ENCODE measurements at regions not wholly inside any gene's neighbourhood (a gene's known extent, or its start where the extent isn't known, plus 50 kb on each side); places are given as distances from the start of the nearest gene placed in this dataset.

- Histone ChIP-seq H3K36me3 (ENCODE audit: control insufficient read depth in 1 of 2, insufficient read depth in 2 of 2, low read length in 2 of 2) (no peaks in the 10 kb centered on the region), H4K20me1 (ENCODE audit: insufficient read depth) (no peaks in the 10 kb centered on the region), H3K27me3 (ENCODE audit: insufficient read depth, low read length) (no peaks in the 10 kb centered on the region), H3K4me1 (ENCODE audit: control insufficient read depth in 1 of 2, insufficient read depth in 2 of 2, low read length in 2 of 2) (no peaks in the 10 kb centered on the region), H3K4me2 (ENCODE audit: low read length) (no peak overlapping the region), H2AFZ (ENCODE audit: low read depth, low read length, poor library complexity, severe bottlenecking) (no peak overlapping the region), H3K27ac (ENCODE audit: low read depth, low read length) (no peak overlapping the region), H3K9ac (ENCODE audit: low read length) (no peak overlapping the region), H3K9me3 (ENCODE audit: control insufficient read depth in 1 of 2, insufficient read depth in 1 of 2, low read depth in 1 of 2, low read length in 2 of 2) (peaks cover 34 to 44% of the 10 kb centered on the region in 2 experiments; a peak in 2 of 4 replicates), H3K4me3 (replicated peaks in 1 of 2; ENCODE audit: low read depth in 1 of 2, low read length in 2 of 2) (no peak overlapping the region), H3K9me2 (ENCODE audit: insufficient read depth) (no peaks in the 10 kb centered on the region), H3K79me2 (ENCODE audit: insufficient read depth, low read length) (no peaks in the 10 kb centered on the region)
- CTCF ChIA-PET, result no interaction called here
- intact Hi-C loops (cut with micrococcal nuclease), result no loop called here
- POLR2A ChIA-PET, result no interaction called here
- ATAC-seq (no peak), DNase-seq (ENCODE audit: low read depth, low spot score) (no peak)
- RAD21 ChIA-PET (ENCODE audit: low non-redundant PET in 1 of 2, low total read pairs in 2 of 2, uncharacterized antibody in 2 of 2, unreplicated experiment in 2 of 2), result no interaction called here
- BruUV-seq (replicated peaks), result no TSS peak
- TF ChIP-seq TCF7L2 (IDR thresholded peaks at IDR 0.05; ENCODE audit: borderline replicate concordance, extremely low read depth, insufficient read depth, insufficient read length), result no peak
- TF ChIP-seq POLR2AphosphoS5 (IDR thresholded peaks at IDR 0.05; ENCODE audit: low read depth, low read length), result no peak
- no peak for TF ChIP-seq ZFX (IDR thresholded peaks at IDR 0.05)
- no peak for TF ChIP-seq RAD21 (IDR thresholded peaks at IDR 0.05; ENCODE audit: low read depth)
- TF ChIP-seq CEBPB (IDR thresholded peaks at IDR 0.05; ENCODE audit: low read depth), result no peak
- TF ChIP-seq YY1 (IDR thresholded peaks at IDR 0.05; ENCODE audit: extremely low read depth, insufficient replicate concordance, low read depth, low read length), result no peak
- TF ChIP-seq EGR1 (IDR thresholded peaks at IDR 0.05; ENCODE audit: low read depth), result no peak
- TF ChIP-seq SIN3A (IDR thresholded peaks at IDR 0.05; ENCODE audit: low read depth), result no peak
- TF ChIP-seq MAX (IDR thresholded peaks at IDR 0.05), result no peak
- TF ChIP-seq ZBTB33 (IDR thresholded peaks at IDR 0.05; ENCODE audit: extremely low read depth, insufficient replicate concordance, low read length), result no peak
- no peak for TF ChIP-seq FOSL1 (IDR thresholded peaks at IDR 0.05; ENCODE audit: low read depth)
- TF ChIP-seq ELF1 (IDR thresholded peaks at IDR 0.05; ENCODE audit: borderline replicate concordance, low read depth), result no peak
- TF ChIP-seq ATF3 (IDR thresholded peaks at IDR 0.05), result no peak
- no peak for TF ChIP-seq EZH2 (IDR thresholded peaks at IDR 0.05)
- TF ChIP-seq EZH2phosphoT487 (IDR thresholded peaks at IDR 0.05; ENCODE audit: borderline replicate concordance), result no peak
- no peak for TF ChIP-seq ZNF274 (IDR thresholded peaks at IDR 0.05; ENCODE audit: low read depth, low read length)
- no peak for TF ChIP-seq SRF (IDR thresholded peaks at IDR 0.05; ENCODE audit: low read depth)
- no peak for TF ChIP-seq REST (IDR thresholded peaks at IDR 0.05; ENCODE audit: low read depth)
These were observed 90.2 kb upstream of the ARHGAP28 start for GRCh38 chr18:6639305-6639704.
